Activated CD8-positive, alpha-beta T cell treated with anti-CD3 and anti-CD28 coated beads, Interleukin-2, amount 10 ng/mL, durations not matched to agents 7 days and 5 days (primary cell): ENCODE measurements at regions not wholly inside any gene's neighbourhood (a gene's known extent, or its start where the extent isn't known, plus 50 kb on each side); places are given as distances from the start of the nearest gene placed in this dataset.
A peak's percentile ranks its signal among the peaks of the same experiment; 100 is the strongest.
"Not testable (repeated sequence)": the region's sequence is repeated elsewhere in the genome, so short reads cannot be mapped to it uniquely, and the experiment has no call there.

Experiments used
- ATAC-seq: fragments of 150-1000 bp; cut with Tn5 transposase; one replicate; pipeline ENCODE4 v1.10.0; 2021; ENCODE audit warnings: moderate library complexity
- CTCF ChIA-PET: fragments of 350-600 bp; sonication (Branson Sonifier 250); formaldehyde crosslinking; loops from one replicate; lab custom pipeline; 2021; ENCODE audit warnings: antibody characterized with exemption; lab: Charles Lee
- POLR2A ChIA-PET: fragments of 350-600 bp; sonication (Branson Sonifier 250); formaldehyde crosslinking; loops from one replicate; lab custom pipeline; 2021; ENCODE audit warnings: antibody characterized with exemption; lab: Charles Lee
- DNase-seq: peaks from one replicate; pipeline ENCODE4 v3.0.0-alpha.2; 2020
- H3K27ac Mint-ChIP-seq: one replicate; pipeline ENCODE4 v1.8.0; 2021; ENCODE audit warnings: mild to moderate bottlenecking, mixed read lengths
- H3K27me3 Mint-ChIP-seq: one replicate; pipeline ENCODE4 v1.8.0; 2021; ENCODE audit warnings: low read depth, mixed read lengths
- H3K36me3 Mint-ChIP-seq: one replicate; pipeline ENCODE4 v1.8.0; 2021; ENCODE audit warnings: low read depth, mixed read lengths
- H3K4me1 Mint-ChIP-seq: one replicate; pipeline ENCODE4 v1.8.0; 2021; ENCODE audit warnings: low read depth, mixed read lengths
- H3K4me3 Mint-ChIP-seq: one replicate; pipeline ENCODE4 v1.8.0; 2021; ENCODE audit warnings: mild to moderate bottlenecking, mixed read lengths
- H3K9me3 Mint-ChIP-seq: one replicate; pipeline ENCODE4 v1.8.0; 2022; ENCODE audit warnings: mixed read lengths; ENCODE audit not compliant: insufficient read depth

DNA sequence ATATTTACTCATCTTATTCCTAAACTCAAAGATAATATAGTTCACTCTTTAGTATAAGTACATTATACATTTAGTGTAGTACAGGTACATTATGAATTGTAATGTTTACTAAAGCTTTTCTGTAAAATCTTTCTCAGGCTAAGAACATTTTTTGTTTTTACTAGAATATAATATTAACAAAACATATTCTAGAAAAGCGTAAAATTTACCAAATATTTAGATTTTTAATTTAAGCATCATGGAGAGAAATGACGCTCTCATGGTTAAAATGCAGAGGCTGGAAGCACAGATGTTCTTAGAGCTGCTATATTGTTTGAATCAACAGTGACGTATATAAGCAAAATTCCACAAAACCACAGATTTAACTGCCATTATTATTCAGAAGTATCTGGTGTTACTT, 54.7 kb upstream of the NBPF15 start:
- H3K27me3 Mint-ChIP-seq, H3K36me3 Mint-ChIP-seq, H3K4me3 Mint-ChIP-seq, DNase-seq, H3K4me1 Mint-ChIP-seq, ATAC-seq, CTCF ChIA-PET, H3K27ac Mint-ChIP-seq, H3K9me3 Mint-ChIP-seq, POLR2A ChIA-PET: not testable (repeated sequence)

DNA sequence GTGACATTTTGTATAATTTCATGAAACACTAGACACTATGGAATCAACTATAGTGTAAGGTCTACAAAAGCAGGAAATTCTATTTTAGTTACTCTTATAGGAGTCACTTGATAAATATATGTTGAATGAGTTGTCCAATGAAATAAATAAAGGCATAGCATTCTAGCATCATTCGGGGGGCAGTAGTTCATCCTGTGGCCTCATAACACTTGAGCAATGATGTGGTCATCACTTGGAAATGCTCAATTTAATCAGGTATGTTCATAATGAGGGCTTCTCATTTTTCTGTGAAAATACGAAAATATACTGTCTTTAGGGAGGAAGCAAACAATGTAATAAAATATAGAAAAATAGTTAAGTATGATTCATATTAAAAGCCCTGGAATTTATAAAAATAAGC, 55.4 kb upstream of the NBPF15 start:
- H3K27ac Mint-ChIP-seq, H3K4me3 Mint-ChIP-seq, H3K36me3 Mint-ChIP-seq, CTCF ChIA-PET, H3K27me3 Mint-ChIP-seq, H3K9me3 Mint-ChIP-seq, DNase-seq, H3K4me1 Mint-ChIP-seq, POLR2A ChIA-PET, ATAC-seq: not testable (repeated sequence)

DNA sequence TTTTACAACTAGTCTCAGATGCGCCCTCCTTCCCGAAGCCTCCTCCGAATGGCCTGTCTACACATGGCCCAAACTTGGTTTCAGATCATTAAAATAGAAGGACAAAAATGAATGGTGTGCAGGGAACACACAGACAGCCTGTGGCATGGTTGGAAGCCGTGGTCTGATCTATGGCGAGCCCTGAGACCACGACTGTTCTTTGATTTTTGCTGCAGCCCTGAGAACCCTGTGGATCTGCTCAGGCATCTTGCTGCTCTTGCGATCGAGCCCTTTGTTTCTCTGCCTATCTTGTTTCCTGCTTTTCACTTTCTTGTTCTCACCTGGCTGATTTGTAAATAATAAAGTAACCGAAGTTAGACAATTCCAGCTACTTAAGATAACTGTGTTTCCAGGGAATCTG, 57.0 kb upstream of the NBPF15 start:
- ATAC-seq, H3K36me3 Mint-ChIP-seq, H3K4me1 Mint-ChIP-seq, POLR2A ChIA-PET, CTCF ChIA-PET, H3K4me3 Mint-ChIP-seq, H3K27ac Mint-ChIP-seq, DNase-seq, H3K9me3 Mint-ChIP-seq, H3K27me3 Mint-ChIP-seq: not testable (repeated sequence)

DNA sequence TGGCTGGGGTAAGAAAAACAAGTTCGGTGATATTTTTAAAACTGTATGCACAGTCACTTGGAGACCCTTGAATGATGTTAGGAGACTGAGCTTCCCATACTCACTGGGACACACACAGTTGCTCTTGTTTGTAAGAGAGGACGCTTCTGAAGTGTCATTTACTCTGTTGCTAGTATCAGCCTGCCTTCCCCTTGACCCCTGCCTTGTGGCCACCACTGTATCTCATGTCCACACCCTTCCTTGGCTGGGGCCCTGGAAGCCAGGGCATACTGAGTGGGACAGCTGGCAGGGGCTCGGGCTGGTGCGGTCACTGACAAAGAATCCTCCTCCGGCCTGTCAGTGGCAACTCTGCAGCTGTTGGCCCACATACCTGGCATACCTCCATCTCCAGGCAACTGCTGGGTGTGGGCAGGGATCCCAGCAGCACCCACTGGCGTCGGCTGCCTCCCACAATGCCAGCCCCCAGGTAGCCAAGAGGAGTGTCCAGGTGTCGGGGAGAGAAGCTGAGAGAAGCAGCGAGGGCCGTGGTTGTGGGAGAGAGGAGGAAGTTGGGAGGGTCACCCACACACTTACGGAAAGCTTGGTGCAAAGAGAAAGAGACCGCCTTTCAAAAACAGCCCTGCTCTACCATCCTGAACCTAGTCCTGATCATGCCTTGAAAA, 58.2 kb upstream of the NBPF15 start:
- CTCF ChIA-PET, DNase-seq, H3K27ac Mint-ChIP-seq, H3K9me3 Mint-ChIP-seq, POLR2A ChIA-PET, ATAC-seq, H3K4me3 Mint-ChIP-seq, H3K36me3 Mint-ChIP-seq, H3K27me3 Mint-ChIP-seq: not testable (repeated sequence)
- peaks cover 14% of the 10 kb centered on the region for H3K4me1 Mint-ChIP-seq

DNA sequence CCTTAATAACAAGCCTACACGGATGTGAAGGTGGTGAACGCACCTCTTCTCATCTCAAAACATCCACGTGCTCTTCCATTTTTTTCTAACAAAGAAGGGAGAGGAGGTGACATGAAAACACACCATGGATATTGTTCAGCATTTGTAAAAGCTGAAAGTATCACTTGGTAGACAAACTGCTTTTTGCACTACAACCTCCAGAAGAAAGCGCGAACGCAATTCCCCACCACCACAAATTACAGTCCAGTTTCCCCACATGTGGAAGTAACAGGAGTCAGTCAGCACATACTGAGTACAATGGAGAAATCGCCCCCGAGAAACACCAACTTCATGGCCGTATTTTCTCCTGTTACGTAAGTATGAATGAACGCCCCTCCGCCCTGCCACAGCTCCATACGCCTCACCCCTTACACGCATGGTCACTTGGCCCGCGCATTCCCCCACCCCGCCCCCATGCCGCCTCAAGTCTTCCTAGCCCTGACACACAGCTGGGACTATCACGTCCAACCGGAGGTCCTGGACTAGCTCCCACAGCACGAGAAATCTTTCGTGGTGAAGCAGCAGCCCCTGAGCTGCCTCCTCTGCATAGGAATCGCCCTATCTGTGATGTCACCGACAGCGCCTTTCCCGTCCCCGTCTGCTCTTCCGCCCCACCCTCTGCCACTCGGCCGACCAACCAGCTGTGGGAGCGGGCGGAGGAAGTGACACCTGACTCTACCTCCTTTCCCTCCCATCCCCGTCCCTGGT, 62.4 kb upstream of the NBPF15 start:
- peak; percentile 63 for DNase-seq
- Mint-ChIP-seq H3K4me1 (peaks cover 18% of the 10 kb centered on the region), H3K4me3 (peak overlapping the region; percentile 70), H3K27ac (peak overlapping the region; percentile 99)
- H3K36me3 Mint-ChIP-seq, CTCF ChIA-PET, H3K9me3 Mint-ChIP-seq, H3K27me3 Mint-ChIP-seq: not testable (repeated sequence)
- POLR2A ChIA-PET, result interaction anchor here (1.2 to 1.3 kb wide), 3 partner anchors 23 to 112 kb away, joined by 6 to 16 read pairs (median 15); no protein-coding TSS in a partner anchor
- peak; percentile 90 for ATAC-seq

DNA sequence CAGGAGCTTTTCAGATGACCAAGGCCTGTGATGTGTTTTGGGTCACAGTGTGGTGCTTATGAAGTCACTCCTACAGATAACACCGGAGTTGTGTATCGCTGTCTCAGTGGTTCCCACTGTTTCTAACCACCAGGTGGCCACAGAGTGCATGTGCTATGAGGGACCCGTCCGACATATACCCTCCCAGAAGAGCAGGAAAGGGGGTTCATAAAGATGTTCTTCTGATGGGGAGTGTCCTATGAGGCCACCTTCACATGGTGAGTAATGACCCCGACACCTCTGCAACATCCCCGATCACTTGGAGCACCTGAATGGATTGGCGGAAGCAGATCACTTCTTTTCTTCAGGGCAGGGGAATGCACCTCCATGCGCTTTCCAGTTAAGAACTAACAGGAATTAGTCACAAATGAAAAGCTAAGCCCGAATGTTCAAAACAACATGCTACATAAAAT, 60.5 kb upstream of the PPIAL4F start:
- CTCF ChIA-PET, result interaction anchor here (1.3 kb wide), 1 partner anchor 20 kb away, joined by 3 read pairs; no protein-coding TSS in a partner anchor
- peaks cover 34% of the 10 kb centered on the region for H3K4me1 Mint-ChIP-seq
- POLR2A ChIA-PET, result interaction anchor here (1.0 kb wide), 1 partner anchor 20 kb away, joined by 3 read pairs; no protein-coding TSS in a partner anchor
- not testable (repeated sequence) for H3K27me3 Mint-ChIP-seq, H3K36me3 Mint-ChIP-seq, H3K4me3 Mint-ChIP-seq, DNase-seq, H3K9me3 Mint-ChIP-seq
- peak; percentile 81 for ATAC-seq
- peak overlapping the region; percentile 80 for H3K27ac Mint-ChIP-seq

DNA sequence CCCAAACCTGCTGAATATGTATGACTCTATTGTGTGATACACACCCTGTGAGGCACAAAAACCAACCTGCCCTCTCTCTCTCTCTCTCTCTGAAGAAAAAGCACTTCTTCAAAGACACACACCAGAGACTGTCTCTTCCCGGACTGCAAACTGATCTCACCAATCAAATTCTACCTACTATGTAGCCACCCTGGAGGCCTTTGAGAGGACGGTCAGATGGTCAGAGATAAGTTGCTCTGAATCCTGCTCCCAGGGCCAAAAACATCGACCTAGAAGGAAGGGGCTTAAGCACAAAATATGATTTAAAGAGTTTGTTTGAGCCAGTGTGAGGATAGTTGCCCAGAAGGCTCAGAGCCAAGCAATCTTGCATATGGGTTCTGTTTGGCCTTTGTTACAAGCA, 59.2 kb upstream of the PPIAL4F start:
- H3K4me3 Mint-ChIP-seq, H3K27me3 Mint-ChIP-seq, H3K9me3 Mint-ChIP-seq, ATAC-seq, H3K36me3 Mint-ChIP-seq, DNase-seq, POLR2A ChIA-PET: not testable (repeated sequence)
- Mint-ChIP-seq H3K27ac (peak overlapping the region; percentile 76), H3K4me1 (peaks cover 30% of the 10 kb centered on the region)
- CTCF ChIA-PET, result interaction anchor here (1.3 kb wide), 1 partner anchor 18 kb away, joined by 3 read pairs; no protein-coding TSS in a partner anchor

DNA sequence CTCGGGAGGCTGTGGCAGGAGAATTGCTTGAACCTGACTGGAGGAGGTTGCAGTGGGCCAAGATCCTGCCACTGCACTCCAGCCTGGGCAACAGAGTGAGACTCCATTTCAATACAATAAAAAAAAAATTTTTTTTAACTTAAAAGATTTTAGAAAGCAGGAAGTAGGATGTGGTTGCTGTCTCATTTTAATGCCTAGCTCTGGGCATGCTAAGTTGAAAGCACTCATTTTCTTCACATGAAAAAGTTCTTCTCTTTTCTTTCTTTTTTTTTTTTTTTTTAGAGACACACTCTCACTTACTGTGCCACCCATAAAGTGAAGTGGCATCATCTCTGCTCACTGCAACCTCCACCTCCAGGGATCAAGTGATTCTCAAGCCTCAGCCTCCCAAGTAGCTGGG, 58.4 kb upstream of the PPIAL4F start:
- CTCF ChIA-PET, H3K9me3 Mint-ChIP-seq, H3K36me3 Mint-ChIP-seq, H3K27me3 Mint-ChIP-seq, H3K4me3 Mint-ChIP-seq, DNase-seq: not testable (repeated sequence)
- POLR2A ChIA-PET, result interaction anchor here (0.6 kb wide), 1 partner anchor 18 kb away, joined by 3 read pairs; no protein-coding TSS in a partner anchor
- Mint-ChIP-seq H3K27ac (peak overlapping the region; percentile 80), H3K4me1 (peaks cover 30% of the 10 kb centered on the region)
- ATAC-seq, result peak; percentile 74

DNA sequence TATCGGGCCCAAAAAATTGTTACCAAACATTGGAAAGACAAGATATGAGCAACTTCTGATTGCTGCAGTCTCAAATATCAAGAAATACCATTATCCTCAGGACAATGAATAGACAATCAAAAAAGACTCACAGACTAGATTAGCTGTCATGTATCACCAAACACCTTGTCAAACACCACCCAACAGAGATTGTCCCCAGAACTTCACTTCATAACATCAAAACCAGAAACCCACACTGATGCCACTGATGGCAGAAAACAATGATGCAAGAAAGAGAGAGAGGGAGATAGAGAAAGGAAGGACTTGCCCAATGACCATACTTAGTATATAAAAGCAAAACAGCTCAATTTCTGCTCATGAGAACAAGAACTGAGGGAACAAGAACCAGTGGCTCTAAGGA, 56.0 kb upstream of the PPIAL4F start:
- H3K36me3 Mint-ChIP-seq, POLR2A ChIA-PET, H3K4me3 Mint-ChIP-seq, DNase-seq, H3K27me3 Mint-ChIP-seq, H3K9me3 Mint-ChIP-seq, CTCF ChIA-PET, ATAC-seq: not testable (repeated sequence)
- Mint-ChIP-seq H3K27ac (peak overlapping the region; percentile 43), H3K4me1 (peaks cover 29% of the 10 kb centered on the region)

DNA sequence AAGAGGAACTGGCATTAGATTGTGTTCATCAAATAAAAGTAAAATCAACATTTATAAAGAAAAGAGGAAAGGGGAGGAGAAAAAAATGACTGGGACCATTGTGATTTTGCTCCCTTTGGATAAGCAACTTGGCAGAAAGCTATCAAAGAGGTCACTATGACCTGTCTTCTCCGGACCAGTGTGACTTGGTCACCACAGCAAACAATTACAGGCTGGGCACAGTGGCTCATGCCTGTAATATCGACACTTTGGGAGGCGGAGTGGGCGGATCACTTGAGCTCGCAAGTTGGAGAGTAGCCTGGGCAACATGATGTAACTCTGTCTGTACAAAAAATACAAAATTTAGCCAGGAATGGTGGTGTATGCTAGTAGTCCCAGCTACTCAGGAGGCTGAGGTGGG, 55.5 kb upstream of the PPIAL4F start:
- H3K4me3 Mint-ChIP-seq, H3K36me3 Mint-ChIP-seq, ATAC-seq, DNase-seq, H3K9me3 Mint-ChIP-seq, CTCF ChIA-PET, H3K27me3 Mint-ChIP-seq, H3K27ac Mint-ChIP-seq, POLR2A ChIA-PET: not testable (repeated sequence)
- H3K4me1 Mint-ChIP-seq, result peaks cover 24% of the 10 kb centered on the region

DNA sequence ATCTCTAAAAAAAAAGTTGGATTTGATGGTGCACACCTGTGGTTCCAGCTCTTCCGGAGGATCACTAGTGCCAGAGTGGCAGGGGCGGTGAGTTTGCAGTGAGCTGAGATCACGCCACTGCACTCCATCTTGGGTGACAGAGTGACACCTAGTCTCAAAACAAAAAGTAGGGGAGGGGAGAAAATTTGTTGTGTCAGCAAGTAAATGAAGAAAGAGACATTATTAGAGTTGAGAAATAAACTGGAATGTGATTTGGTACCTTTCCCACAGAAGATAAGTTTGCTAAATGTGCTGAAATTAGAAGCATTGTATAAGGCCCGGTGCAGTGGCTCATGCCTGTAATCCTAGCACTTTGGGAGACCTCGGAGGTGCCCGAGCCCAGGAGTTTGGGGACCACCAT, 54.0 kb upstream of the PPIAL4F start:
- H3K27ac Mint-ChIP-seq, DNase-seq, CTCF ChIA-PET, H3K9me3 Mint-ChIP-seq, H3K36me3 Mint-ChIP-seq, H3K4me1 Mint-ChIP-seq, H3K4me3 Mint-ChIP-seq, ATAC-seq, H3K27me3 Mint-ChIP-seq, POLR2A ChIA-PET: not testable (repeated sequence)
